ENCODE measurements at regions not wholly inside any gene's neighbourhood (a gene's known extent, or its start where the extent isn't known, plus 50 kb on each side); places are given as distances from the start of the nearest gene placed in this dataset.

GRCh38 chr5:72624641-72625236 lies 117.5 kb upstream of the ZNF366 start:
- no peaks in the 10 kb centered on the region for H3K27me3 ChIP-seq
- no peaks in the 10 kb centered on the region for H3K9me3 ChIP-seq
- TF ChIP-seq Cebpa-rat (IDR thresholded peaks at IDR 0.05), result no peak
- no peak overlapping the region for H3K9ac ChIP-seq
- H3K27ac ChIP-seq, result no peak overlapping the region
- no peaks in the 10 kb centered on the region for H3K4me1 ChIP-seq
- no peaks in the 10 kb centered on the region for H4K20me1 ChIP-seq
- H3K4me2 ChIP-seq, result no peak overlapping the region
- no peak overlapping the region for H3K4me3 ChIP-seq
- H3K36me3 ChIP-seq, result no peaks in the 10 kb centered on the region

DNA sequence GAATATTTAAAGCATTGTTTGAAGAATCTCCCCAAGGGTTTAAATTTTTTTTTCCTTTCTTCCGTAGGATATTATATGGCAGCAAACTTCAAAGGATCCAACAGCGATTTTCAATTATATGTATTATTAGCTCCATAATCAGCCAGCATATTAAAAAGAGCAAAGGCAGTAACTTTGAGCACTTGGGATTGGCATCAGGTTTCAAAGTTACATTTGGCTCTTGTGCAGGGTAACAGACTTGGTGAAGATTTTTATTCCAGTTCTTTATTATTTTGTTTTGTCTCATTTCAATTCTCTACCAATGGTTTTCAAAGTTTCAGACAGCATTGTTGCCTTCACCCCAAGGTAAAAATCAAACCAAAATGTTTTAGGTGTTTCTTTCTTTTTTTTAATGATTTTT lies 116.7 kb upstream of the ZNF366 start:
- H3K27me3 ChIP-seq, result no peaks in the 10 kb centered on the region
- H3K4me2 ChIP-seq, result no peak overlapping the region
- H3K36me3 ChIP-seq, result no peaks in the 10 kb centered on the region
- no peaks in the 10 kb centered on the region for H4K20me1 ChIP-seq
- no peak overlapping the region for H3K9ac ChIP-seq
- no peak for TF ChIP-seq Cebpa-rat (IDR thresholded peaks at IDR 0.05)
- no peaks in the 10 kb centered on the region for H3K4me1 ChIP-seq
- no peak overlapping the region for H3K27ac ChIP-seq
- no peak overlapping the region for H3K4me3 ChIP-seq
- H3K9me3 ChIP-seq, result no peaks in the 10 kb centered on the region

- Histone ChIP-seq H3K4me1 (no peaks in the 10 kb centered on the region), H3K4me3 (no peak overlapping the region), H3K4me2 (no peak overlapping the region), H3K9me3 (no peaks in the 10 kb centered on the region), H3K9ac (no peak overlapping the region), H4K20me1 (no peaks in the 10 kb centered on the region), H3K27ac (no peak overlapping the region), H3K27me3 (no peaks in the 10 kb centered on the region), H3K36me3 (no peaks in the 10 kb centered on the region)
- no peak for TF ChIP-seq Cebpa-rat (IDR thresholded peaks at IDR 0.05)
Measured at GRCh38 chr5:72623323-72623722, 116.1 kb upstream of the ZNF366 start.

DNA sequence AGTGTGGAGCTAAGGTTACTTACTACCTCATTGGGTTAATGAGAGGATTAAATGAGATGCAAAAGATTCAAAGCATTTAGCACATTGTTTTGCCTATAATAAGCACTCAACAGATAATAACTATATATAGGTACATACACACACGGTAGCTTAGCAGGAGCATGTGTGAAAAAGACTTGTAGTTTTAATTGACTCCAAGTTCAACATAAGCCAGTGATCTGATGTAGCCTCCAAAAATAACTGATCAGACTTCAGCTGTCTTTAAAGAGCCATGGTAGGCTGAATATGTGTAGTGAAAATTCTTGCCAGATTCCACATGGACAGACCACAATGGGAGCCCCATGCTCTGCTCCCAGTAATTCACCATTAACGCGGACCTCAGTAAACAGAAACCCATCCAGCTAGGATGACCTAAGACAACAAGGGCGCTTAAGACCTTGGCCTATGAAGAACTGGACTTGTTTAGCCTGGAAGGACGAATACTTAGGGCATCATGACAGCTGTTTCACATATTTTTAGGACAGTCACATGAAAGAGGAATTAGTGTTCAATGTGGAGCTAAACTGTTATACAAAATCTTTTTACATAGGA lies 115.1 kb upstream of the ZNF366 start:
- H3K4me1 ChIP-seq, result no peaks in the 10 kb centered on the region
- no peaks in the 10 kb centered on the region for H3K36me3 ChIP-seq

GRCh38 chr5:72621576-72621975 lies 114.4 kb upstream of the ZNF366 start:
- TF ChIP-seq Cebpa-rat (IDR thresholded peaks at IDR 0.05), result no peak
- Histone ChIP-seq H3K9ac (no peak overlapping the region), H3K4me2 (no peak overlapping the region), H3K27me3 (no peaks in the 10 kb centered on the region), H3K27ac (no peak overlapping the region), H3K4me1 (no peaks in the 10 kb centered on the region), H3K36me3 (no peaks in the 10 kb centered on the region), H4K20me1 (no peaks in the 10 kb centered on the region), H3K9me3 (no peaks in the 10 kb centered on the region), H3K4me3 (no peak overlapping the region)

More for the DNA sequence above, 115.1 kb upstream of the ZNF366 start:
- H4K20me1 ChIP-seq, result no peaks in the 10 kb centered on the region
- no peak overlapping the region for H3K9ac ChIP-seq
- no peak overlapping the region for H3K4me2 ChIP-seq
- no peak for TF ChIP-seq Cebpa-rat (IDR thresholded peaks at IDR 0.05)
- H3K4me3 ChIP-seq, result no peak overlapping the region
- no peaks in the 10 kb centered on the region for H3K9me3 ChIP-seq
- H3K27ac ChIP-seq, result no peak overlapping the region
- H3K27me3 ChIP-seq, result no peaks in the 10 kb centered on the region

- no peaks in the 10 kb centered on the region for H4K20me1 ChIP-seq
- no peak overlapping the region for H3K9ac ChIP-seq
- H3K27me3 ChIP-seq, result no peaks in the 10 kb centered on the region
- H3K36me3 ChIP-seq, result no peaks in the 10 kb centered on the region
- H3K27ac ChIP-seq, result no peak overlapping the region
- no peak for TF ChIP-seq Cebpa-rat (IDR thresholded peaks at IDR 0.05)
- no peak overlapping the region for H3K4me3 ChIP-seq
- H3K4me2 ChIP-seq, result no peak overlapping the region
- H3K9me3 ChIP-seq, result no peaks in the 10 kb centered on the region
- no peaks in the 10 kb centered on the region for H3K4me1 ChIP-seq
Measured at GRCh38 chr5:72619677-72620076, 112.5 kb upstream of the ZNF366 start.

DNA sequence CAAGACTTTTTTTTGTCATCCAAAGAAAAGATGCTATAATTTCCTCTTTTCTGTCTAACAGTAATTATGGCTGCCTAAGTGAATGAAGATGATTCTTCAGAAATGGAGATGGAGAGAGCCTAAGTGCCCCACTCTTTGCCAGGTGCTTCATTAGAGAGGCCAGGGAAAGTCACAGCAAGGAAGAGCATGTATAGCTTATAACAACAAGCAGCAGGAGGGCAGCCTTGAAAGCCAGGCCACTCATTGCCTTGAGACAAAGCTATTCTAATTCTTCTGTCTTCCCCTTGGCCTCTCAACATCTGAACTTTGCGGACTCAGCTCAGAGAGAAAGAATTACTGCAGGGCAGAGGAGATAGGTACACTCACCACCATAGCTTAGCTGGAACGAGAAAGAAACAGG lies 112.0 kb upstream of the ZNF366 start:
- Histone ChIP-seq H3K9me3 (no peaks in the 10 kb centered on the region), H3K4me2 (no peak overlapping the region)

DNA sequence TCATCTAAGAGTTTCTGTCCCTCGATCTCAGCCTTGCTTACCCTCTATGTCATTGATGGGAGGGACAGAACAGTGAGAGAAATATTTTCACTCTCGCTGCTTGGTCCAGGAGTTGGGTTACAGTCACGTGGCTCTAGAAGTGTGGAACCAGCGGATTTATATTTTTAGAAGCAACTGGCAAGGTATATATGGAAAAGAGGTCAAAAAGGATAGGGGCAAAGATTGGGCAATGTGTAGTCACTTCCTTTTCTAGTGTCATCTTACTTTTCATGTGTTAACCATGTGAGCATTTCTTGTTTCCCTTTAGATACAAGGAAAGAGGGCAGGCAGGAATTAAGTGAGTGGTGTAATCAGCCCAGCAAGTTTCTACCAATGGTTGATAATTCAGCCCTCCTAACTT lies 111.5 kb upstream of the ZNF366 start:
- Histone ChIP-seq H3K9ac (no peak overlapping the region), H3K4me3 (no peak overlapping the region), H4K20me1 (no peaks in the 10 kb centered on the region), H3K36me3 (no peaks in the 10 kb centered on the region), H3K9me3 (no peaks in the 10 kb centered on the region), H3K4me2 (no peak overlapping the region), H3K4me1 (no peaks in the 10 kb centered on the region), H3K27me3 (no peaks in the 10 kb centered on the region), H3K27ac (no peak overlapping the region)
- no peak for TF ChIP-seq Cebpa-rat (IDR thresholded peaks at IDR 0.05)

More for the DNA sequence above, 112.0 kb upstream of the ZNF366 start:
- no peak overlapping the region for H3K9ac ChIP-seq
- no peak for TF ChIP-seq Cebpa-rat (IDR thresholded peaks at IDR 0.05)
- no peak overlapping the region for H3K27ac ChIP-seq
- no peaks in the 10 kb centered on the region for H3K27me3 ChIP-seq
- H3K4me1 ChIP-seq, result no peaks in the 10 kb centered on the region
- H3K36me3 ChIP-seq, result no peaks in the 10 kb centered on the region
- no peaks in the 10 kb centered on the region for H4K20me1 ChIP-seq
- H3K4me3 ChIP-seq, result no peak overlapping the region

DNA sequence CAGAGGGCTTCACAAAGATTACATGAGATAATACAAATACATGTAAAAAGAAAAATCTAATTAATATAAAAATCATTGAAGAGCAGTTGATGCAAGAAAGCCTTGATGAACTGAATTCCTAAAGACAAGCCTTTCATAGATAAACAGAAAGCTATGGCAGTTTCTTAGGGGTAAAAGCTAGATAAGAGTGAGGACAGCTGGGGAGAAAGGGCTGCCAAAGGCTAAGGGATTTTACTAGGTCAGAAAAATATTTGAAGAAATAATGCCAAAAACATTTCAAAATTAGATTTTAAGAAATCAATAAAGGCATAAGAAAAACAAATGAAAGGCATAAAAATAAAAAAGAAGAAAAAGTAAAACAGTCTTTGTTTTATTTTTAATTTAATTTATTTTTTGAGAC lies 107.9 kb upstream of the ZNF366 start:
- H3K4me2 ChIP-seq, result no peak overlapping the region
- H4K20me1 ChIP-seq, result no peaks in the 10 kb centered on the region
- H3K4me1 ChIP-seq, result no peaks in the 10 kb centered on the region
- H3K9ac ChIP-seq, result no peak overlapping the region
- no peaks in the 10 kb centered on the region for H3K36me3 ChIP-seq
- H3K27me3 ChIP-seq, result no peaks in the 10 kb centered on the region
- TF ChIP-seq Cebpa-rat (IDR thresholded peaks at IDR 0.05), result no peak
- no peak overlapping the region for H3K4me3 ChIP-seq
- no peak overlapping the region for H3K27ac ChIP-seq
- no peaks in the 10 kb centered on the region for H3K9me3 ChIP-seq

GRCh38 chr5:72613515-72613914 lies 106.3 kb upstream of the ZNF366 start:
- Histone ChIP-seq H3K4me1 (no peaks in the 10 kb centered on the region), H3K36me3 (no peaks in the 10 kb centered on the region), H3K4me3 (no peak overlapping the region), H3K27me3 (no peaks in the 10 kb centered on the region), H3K9me3 (no peaks in the 10 kb centered on the region), H3K27ac (no peak overlapping the region), H3K4me2 (no peak overlapping the region), H4K20me1 (no peaks in the 10 kb centered on the region), H3K9ac (no peak overlapping the region)
- TF ChIP-seq Cebpa-rat (IDR thresholded peaks at IDR 0.05), result no peak

DNA sequence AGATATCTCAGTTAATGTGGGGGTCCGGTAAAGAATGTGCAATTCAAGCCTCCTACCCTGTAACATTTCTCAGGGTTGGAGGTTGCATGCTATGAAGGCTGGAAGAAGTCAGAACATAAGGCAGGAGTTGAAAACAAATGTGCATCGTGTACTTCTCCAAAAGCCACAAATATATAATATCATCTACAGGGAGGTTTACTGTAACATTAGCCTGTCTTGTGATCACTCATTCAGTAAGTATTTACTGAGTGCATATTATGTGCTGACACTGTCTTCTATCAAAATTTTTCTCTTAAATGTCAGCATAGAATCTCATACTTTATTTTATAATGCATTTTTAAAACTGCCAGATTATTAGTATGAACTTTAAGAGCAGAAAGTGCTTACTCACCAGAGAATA lies 105.6 kb upstream of the ZNF366 start:
- H4K20me1 ChIP-seq, result no peaks in the 10 kb centered on the region
- no peak for TF ChIP-seq Cebpa-rat (IDR thresholded peaks at IDR 0.05)
- no peaks in the 10 kb centered on the region for H3K9me3 ChIP-seq
- no peaks in the 10 kb centered on the region for H3K4me1 ChIP-seq
- no peaks in the 10 kb centered on the region for H3K27me3 ChIP-seq
- H3K9ac ChIP-seq, result no peak overlapping the region
- no peaks in the 10 kb centered on the region for H3K36me3 ChIP-seq
- no peak overlapping the region for H3K4me3 ChIP-seq
- H3K4me2 ChIP-seq, result no peak overlapping the region
- no peak overlapping the region for H3K27ac ChIP-seq
